NCI-H345 (cell line): ENCODE measurements at regions not wholly inside any gene's neighbourhood (a gene's known extent, or its start where the extent isn't known, plus 50 kb on each side); places are given as distances from the start of the nearest gene placed in this dataset.

Experiments used
- DNase-seq: peaks from one replicate; lab custom pipeline; 2025; lab: John Stamatoyannopoulos, UW

DNA sequence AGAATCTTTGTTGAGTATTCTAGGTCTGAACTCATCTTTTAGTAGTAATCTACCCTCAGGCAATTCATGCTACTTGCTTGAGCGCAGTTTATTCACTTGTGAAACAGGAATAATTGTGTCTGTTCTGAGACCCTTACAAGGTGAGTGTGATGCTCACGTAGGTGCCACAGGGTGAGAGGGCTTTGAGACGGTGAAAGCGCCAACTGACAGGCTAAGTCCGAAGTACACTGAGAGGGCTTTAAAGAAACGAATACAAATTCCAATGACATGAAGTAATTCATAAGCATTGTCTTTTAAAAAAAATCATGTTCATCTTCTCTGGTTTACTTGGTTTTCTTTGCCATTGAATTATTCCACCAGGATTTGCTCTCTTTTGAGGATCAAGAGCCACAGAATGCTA is 393.7 kb upstream of the RGMA start:
- no peak for DNase-seq

DNA sequence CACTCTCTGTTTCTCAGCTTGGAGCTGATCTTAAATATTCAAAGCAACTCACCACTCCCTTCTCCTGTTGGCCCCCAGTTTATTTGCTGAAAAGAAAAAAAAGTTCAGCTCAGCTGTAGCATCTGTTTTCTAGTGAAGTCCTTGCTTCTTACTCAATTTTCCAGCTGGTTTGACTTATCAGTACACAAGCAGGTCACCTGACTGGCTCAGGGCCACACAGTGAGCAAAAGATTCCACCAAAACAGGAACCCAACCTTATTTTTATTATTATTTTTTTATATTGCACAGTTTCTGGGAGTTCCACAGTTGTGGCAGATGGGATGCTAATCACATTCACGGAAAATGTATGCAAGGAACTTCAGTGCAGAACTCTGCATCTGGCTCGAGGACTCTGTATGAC is 390.7 kb upstream of the RGMA start:
- DNase-seq: no peak

DNA sequence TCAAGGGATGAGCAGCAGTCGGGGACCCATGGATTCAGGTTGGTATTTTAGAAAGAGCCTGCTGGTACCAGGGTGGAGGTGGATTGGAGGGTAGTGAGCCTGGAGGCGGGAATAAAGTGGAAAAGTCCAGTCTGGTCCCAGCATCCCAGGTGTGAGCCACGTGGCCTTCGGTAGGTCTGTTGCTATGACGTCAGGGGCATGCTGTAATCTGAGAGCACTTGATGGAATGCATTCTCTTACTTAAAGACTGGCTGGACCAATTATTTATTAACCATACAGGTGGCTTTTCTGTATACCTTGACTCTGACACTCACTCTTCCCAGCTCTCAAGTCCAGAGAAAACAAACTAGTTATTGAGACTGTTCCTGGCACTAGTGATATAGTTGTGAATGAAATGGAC is 389.9 kb upstream of the RGMA start:
- DNase-seq: no peak

DNA sequence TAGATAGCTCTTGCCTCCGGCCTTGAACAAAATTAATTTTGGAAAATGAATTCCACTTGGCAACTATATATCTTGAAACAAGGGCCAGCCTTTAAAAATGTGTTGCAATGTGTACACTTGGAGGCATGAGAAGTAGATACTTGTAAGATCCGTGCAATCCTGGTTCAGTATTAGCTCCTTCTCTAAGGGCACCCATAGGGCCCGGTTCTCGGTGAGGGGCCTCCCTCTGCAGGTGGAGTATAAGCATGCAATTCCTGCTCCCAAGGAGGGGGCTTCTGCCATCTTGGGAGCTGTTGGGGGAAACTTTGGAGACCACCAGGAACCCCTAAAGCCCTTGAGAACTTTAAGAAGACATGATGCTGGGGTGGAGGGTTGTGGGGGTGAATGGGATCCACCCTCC is 388.7 kb upstream of the RGMA start:
- no peak for DNase-seq

DNA sequence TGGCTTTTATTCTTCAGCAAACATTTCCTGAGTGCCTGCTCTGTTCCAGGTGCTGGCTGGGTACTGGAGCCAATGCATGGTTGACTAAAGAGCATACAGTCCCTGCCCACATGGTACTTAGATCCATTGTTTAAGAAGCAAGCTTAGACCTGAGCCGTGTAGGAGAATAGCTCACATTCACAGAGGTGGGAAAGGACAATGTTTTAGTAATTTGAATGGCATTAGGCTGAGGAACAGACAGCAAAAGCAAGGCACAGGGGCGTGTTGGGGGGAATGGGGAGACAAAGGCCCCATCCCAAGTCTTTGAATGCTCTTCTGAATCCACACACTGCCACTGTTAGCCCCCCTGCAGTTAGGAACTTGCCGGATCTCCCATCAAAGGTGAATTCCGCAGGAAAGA is 388.2 kb upstream of the RGMA start:
- peak; percentile 88 for DNase-seq

DNA sequence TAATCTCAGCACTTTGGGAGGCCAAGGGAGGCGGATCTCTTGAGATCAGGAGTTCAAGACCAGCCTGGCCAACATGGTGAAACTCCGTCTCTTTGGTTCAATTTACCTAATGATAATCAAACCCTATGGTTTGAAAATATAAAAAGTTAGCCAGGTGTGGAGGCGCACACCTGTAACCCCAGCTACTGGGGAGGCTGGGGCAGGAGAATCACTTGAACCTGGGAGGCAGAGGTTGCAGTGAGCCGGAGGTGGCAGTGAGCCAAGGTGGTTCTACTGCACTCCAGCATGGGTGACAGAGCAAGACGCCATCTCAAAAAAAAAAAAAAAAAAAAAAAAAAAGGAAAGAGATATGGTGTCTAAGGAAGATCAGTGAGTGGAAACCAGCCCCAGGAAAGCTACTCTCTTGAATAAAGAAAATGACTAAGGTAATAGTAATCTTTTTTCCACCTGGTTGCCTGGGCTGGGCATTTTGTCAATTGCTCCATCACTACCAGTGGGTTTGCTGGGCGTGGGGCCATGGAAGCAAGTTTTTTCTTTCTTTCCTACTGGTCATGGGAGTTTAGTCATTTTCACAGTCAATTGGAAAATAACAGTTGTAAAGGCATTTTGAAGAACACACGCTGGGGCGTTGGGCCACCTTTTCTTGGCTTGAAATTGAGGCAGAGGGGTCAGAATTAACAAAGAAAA is 387.6 kb upstream of the RGMA start:
- no peak for DNase-seq

GRCh38 chr15:93474728-93475127 is 385.7 kb upstream of the RGMA start:
- DNase-seq: no peak

- DNase-seq: no peak
Measured at GRCh38 chr15:93469994-93470393, 381.0 kb upstream of the RGMA start.

- DNase-seq: peak; percentile 78
Measured at GRCh38 chr15:93467337-93467736, 378.3 kb upstream of the RGMA start.

DNA sequence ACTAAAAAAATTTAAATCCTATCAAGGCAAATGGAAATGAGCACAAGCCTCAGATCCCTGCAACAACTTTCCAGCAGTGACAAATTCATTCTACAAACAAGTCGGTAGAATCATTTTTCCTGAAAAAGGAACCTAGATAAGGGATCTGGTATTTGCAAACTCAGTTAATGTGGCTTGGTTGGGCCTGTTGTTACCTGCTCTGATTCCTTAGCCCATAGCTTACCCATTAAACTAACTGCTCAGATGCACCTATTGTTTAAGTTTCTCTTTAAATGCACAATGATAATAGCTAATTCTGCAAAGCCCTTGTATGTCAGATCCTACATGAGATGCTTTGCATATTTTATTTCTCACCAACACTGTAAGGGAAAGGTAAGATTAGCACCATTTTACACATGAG is 377.4 kb upstream of the RGMA start:
- no peak for DNase-seq

GRCh38 chr15:93462690-93463089 is 373.7 kb upstream of the RGMA start:
- DNase-seq: no peak

DNA sequence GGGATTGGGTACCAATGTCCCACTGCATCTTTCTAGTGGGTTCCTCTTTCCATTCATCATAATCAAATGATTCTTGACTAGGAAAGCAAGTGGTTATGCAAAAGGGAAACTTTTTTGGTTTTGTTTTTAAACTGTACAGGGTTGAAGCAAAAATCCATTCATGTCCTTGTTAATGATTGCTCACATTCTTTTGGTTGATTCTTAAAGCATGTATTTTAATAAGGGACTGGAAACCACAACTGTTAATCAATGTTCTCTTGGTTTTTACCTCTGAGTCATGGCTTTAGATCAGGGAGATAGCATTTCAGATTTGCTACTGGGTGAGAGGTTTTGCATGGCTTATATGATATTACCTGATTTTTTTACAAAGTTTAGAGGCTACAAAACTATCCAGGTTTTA is 371.7 kb upstream of the RGMA start:
- DNase-seq: no peak

DNA sequence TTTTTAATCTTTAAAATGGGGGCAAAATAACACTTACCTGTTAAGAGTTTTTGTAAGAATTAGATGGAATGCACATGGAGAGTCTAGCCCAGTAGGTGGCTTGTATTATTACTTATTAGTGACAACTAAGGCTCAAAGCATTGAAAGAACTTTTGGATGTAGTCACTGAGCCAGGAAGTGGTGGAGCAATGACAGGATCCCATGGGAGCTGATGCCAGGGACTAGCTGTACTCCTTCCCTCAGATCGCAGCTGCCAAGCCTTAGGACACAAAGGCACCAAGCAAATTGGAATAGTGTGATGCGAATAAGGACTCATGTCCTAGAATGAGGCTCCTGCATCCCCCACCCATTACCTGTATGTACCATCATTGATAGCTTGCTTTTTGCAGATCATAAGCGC is 370.4 kb upstream of the RGMA start:
- DNase-seq: no peak

GRCh38 chr15:93458597-93458996 is 369.6 kb upstream of the RGMA start:
- DNase-seq: no peak

DNA sequence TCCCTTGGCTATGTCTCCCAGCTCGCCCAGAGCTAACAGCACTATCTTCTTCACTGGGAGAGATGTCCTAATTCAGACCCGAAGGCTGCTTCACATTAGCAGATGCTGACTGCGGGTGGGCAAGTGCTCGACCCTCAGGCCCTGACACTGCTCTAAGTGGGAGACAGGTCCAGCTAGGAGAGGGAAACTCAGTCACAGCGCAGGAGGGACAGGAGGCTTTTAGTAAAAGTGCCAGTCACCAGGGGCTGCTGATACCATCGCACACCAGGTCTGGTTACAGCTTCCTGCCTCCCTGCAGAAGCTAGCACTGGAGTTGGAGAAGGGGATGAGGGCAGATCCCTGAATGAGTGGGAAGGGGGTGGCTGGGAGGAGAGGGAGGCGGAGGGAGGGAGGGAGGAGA is 365.8 kb upstream of the RGMA start:
- no peak for DNase-seq

- DNase-seq: no peak
Measured at GRCh38 chr15:93452537-93453211, 363.7 kb upstream of the RGMA start.

GRCh38 chr15:93451822-93452221 is 362.8 kb upstream of the RGMA start:
- no peak for DNase-seq

DNA sequence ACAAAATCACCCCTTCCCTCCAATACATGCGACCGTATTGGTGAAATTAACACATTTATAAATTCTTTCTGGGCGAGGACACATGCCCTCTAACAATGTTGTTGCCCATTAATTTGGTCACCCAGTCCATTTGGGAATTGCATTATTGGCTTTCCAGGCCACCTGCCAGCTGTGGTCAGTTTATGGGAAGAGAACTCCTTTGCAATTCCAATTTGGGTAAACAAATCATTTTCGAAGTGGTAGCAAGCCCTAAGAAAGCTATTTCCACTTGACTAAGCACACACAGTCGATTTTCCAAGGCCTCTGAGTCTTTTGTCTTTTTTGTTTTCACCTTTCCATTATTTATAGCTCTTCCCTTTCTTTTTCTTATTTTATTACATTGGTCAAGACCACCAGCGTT is 362.3 kb upstream of the RGMA start:
- DNase-seq: no peak

DNA sequence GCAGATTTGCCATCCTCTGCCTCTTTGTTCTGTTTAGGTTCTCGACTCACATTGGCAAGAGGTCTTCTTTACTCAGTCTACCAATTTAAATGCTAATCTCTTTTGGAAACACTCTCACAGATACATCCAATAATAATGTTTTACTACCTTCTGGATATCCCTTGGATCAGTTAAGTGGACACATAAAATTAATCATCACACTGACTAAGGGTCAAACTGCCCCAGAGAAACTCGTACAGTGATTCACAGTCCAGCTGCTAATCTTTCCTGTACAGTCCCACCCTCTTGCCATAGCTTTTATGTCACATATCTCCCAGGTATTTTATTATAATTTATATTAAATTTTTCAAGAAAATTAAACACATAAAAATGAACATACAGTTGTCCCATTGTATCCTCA is 360.8 kb upstream of the RGMA start:
- no peak for DNase-seq

- DNase-seq: no peak
Measured at GRCh38 chr15:93438310-93438709, 349.3 kb upstream of the RGMA start.

- no peak for DNase-seq
Measured at GRCh38 chr15:93432474-93432873, 343.5 kb upstream of the RGMA start.

DNA sequence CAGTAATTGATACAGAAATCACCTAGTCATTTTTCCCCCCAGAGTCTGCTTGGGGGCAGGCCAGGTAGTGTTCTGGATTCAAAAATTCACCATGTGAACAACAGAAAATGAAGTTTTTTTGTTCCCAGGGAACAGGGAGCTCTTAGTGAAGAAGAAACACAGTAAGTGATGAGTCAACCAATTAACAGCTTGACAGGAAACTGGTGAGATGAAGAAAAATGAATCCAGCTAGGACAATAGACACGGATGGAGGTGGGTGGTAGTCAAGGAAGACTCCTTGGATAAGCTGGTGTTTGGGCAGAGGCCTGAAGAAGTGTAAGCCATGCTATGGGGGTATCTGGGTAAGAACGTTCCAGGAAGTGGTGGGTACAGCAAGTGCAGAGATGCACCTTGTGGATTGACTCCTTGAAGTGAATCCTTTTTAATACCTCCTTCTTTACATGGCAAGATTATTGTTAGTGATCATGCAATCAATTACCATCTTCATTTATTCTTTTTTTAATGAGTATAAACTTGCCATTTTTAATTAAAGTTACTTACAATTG is 339.9 kb upstream of the RGMA start:
- no peak for DNase-seq

- DNase-seq: no peak
Measured at GRCh38 chr15:93428150-93428549, 339.1 kb upstream of the RGMA start.

DNA sequence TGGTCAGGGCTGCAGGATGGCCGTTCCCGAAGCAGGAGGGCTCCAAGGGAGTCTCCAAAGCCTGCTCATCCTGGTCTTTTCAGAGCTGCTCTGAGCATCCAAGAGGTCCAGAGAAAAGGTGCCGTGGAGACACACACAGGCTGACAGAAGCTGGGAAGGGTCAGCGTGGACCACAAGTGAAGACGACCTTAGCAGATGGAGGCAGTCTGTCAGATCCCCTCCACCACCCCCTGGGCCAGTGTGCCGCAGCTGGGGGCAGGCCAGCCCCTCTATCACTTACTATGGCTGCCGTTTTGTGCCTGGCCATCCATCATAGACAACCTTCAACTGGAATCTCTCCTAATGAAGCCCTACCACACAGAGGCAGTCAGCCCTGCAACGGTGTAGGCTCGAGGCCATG is 335.1 kb upstream of the RGMA start:
- no peak for DNase-seq
